ENCODE measurements at regions not wholly inside any gene's neighbourhood (a gene's known extent, or its start where the extent isn't known, plus 50 kb on each side); places are given as distances from the start of the nearest gene placed in this dataset.

GRCh38 chr9:2570615-2571479 lies 50.7 kb upstream of the VLDLR start:
- no peak for DNase-seq (ENCODE audit: low read depth)
